ENCODE measurements at regions not wholly inside any gene's neighbourhood (a gene's known extent, or its start where the extent isn't known, plus 50 kb on each side); places are given as distances from the start of the nearest gene placed in this dataset.

- Histone ChIP-seq H3K36me3 (ENCODE audit: control insufficient read depth, insufficient read depth, low read length) (no peaks in the 10 kb centered on the region), H3K27ac (ENCODE audit: insufficient read depth, low read length) (no peak overlapping the region), H3K27me3 (ENCODE audit: control insufficient read depth, insufficient read depth, low read length) (no peaks in the 10 kb centered on the region), H3K4me3 (replicated peaks in 1 of 4; ENCODE audit: control extremely low read depth in 1 of 4, insufficient read depth in 1 of 4, low read depth in 3 of 4, low read length in 4 of 4) (no peak overlapping the region), H2AFZ (ENCODE audit: low read length) (no peak overlapping the region), H3K9me3 (ENCODE audit: control insufficient read depth, insufficient read depth, low read depth, low read length) (no peaks in the 10 kb centered on the region), H3K4me1 (ENCODE audit: control insufficient read depth, extremely low read depth, insufficient read depth, low read length) (no peaks in the 10 kb centered on the region), H4K20me1 (ENCODE audit: control insufficient read depth, extremely low read depth, insufficient read depth, low read length) (no peaks in the 10 kb centered on the region), H3K9ac (ENCODE audit: insufficient read depth, low read length) (no peak overlapping the region), H3K79me2 (ENCODE audit: control insufficient read depth, insufficient read depth, low read length) (no peaks in the 10 kb centered on the region), H3K4me2 (ENCODE audit: extremely low read depth, insufficient read depth, low read length) (no peak overlapping the region)
- TF ChIP-seq CTCF (conservative IDR thresholded peaks at IDR 0.05 in 1 of 2, IDR thresholded peaks at IDR 0.05 in 1 of 2; ENCODE audit: low read depth in 1 of 2, low read length in 2 of 2) (no peak), EZH2 (IDR thresholded peaks at IDR 0.05; ENCODE audit: low read length, missing control alignments) (no peak)
- DNase-seq (ENCODE audit: low read depth in 2 of 2) = no peak
These were observed 411.0 kb downstream of the MED10 start for GRCh38 chr5:5967373-5967772.

- H3K36me3 ChIP-seq (ENCODE audit: control insufficient read depth, insufficient read depth, low read length) = no peaks in the 10 kb centered on the region
- no peak for TF ChIP-seq EZH2 (IDR thresholded peaks at IDR 0.05; ENCODE audit: low read length, missing control alignments)
- no peak for TF ChIP-seq CTCF (conservative IDR thresholded peaks at IDR 0.05 in 1 of 2, IDR thresholded peaks at IDR 0.05 in 1 of 2; ENCODE audit: low read depth in 1 of 2, low read length in 2 of 2)
- H3K4me2 ChIP-seq (ENCODE audit: extremely low read depth, insufficient read depth, low read length) = no peak overlapping the region
- no peaks in the 10 kb centered on the region for H4K20me1 ChIP-seq (ENCODE audit: control insufficient read depth, extremely low read depth, insufficient read depth, low read length)
- no peaks in the 10 kb centered on the region for H3K79me2 ChIP-seq (ENCODE audit: control insufficient read depth, insufficient read depth, low read length)
- no peak overlapping the region for H3K4me3 ChIP-seq (replicated peaks in 1 of 4; ENCODE audit: control extremely low read depth in 1 of 4, insufficient read depth in 1 of 4, low read depth in 3 of 4, low read length in 4 of 4)
- H3K9ac ChIP-seq (ENCODE audit: insufficient read depth, low read length) = no peak overlapping the region
- H3K9me3 ChIP-seq (ENCODE audit: control insufficient read depth, insufficient read depth, low read depth, low read length) = no peaks in the 10 kb centered on the region
- no peak overlapping the region for H2AFZ ChIP-seq (ENCODE audit: low read length)
- H3K4me1 ChIP-seq (ENCODE audit: control insufficient read depth, extremely low read depth, insufficient read depth, low read length) = no peaks in the 10 kb centered on the region
- no peak overlapping the region for H3K27ac ChIP-seq (ENCODE audit: insufficient read depth, low read length)
- no peak for DNase-seq (ENCODE audit: low read depth in 2 of 2)
- H3K27me3 ChIP-seq (ENCODE audit: control insufficient read depth, insufficient read depth, low read length) = no peaks in the 10 kb centered on the region
These were observed 413.2 kb downstream of the MED10 start for GRCh38 chr5:5965132-5965531.

- Histone ChIP-seq H3K4me2 (ENCODE audit: extremely low read depth, insufficient read depth, low read length) (no peak overlapping the region), H3K4me1 (ENCODE audit: control insufficient read depth, extremely low read depth, insufficient read depth, low read length) (no peaks in the 10 kb centered on the region), H4K20me1 (ENCODE audit: control insufficient read depth, extremely low read depth, insufficient read depth, low read length) (no peaks in the 10 kb centered on the region)
These were observed 414.0 kb downstream of the MED10 start for GRCh38 chr5:5964347-5964746.

More at GRCh38 chr5:5964347-5964746, 414.0 kb downstream of the MED10 start:
- TF ChIP-seq CTCF (conservative IDR thresholded peaks at IDR 0.05 in 1 of 2, IDR thresholded peaks at IDR 0.05 in 1 of 2; ENCODE audit: low read depth in 1 of 2, low read length in 2 of 2) (no peak), EZH2 (IDR thresholded peaks at IDR 0.05; ENCODE audit: low read length, missing control alignments) (no peak)
- Histone ChIP-seq H3K9me3 (ENCODE audit: control insufficient read depth, insufficient read depth, low read depth, low read length) (no peaks in the 10 kb centered on the region), H3K36me3 (ENCODE audit: control insufficient read depth, insufficient read depth, low read length) (no peaks in the 10 kb centered on the region), H3K27ac (ENCODE audit: insufficient read depth, low read length) (no peak overlapping the region), H3K9ac (ENCODE audit: insufficient read depth, low read length) (no peak overlapping the region), H3K4me3 (replicated peaks in 1 of 4; ENCODE audit: control extremely low read depth in 1 of 4, insufficient read depth in 1 of 4, low read depth in 3 of 4, low read length in 4 of 4) (no peak overlapping the region), H3K27me3 (ENCODE audit: control insufficient read depth, insufficient read depth, low read length) (no peaks in the 10 kb centered on the region), H3K79me2 (ENCODE audit: control insufficient read depth, insufficient read depth, low read length) (no peaks in the 10 kb centered on the region), H2AFZ (ENCODE audit: low read length) (no peak overlapping the region)
- no peak for DNase-seq (ENCODE audit: low read depth in 2 of 2)

Data from fibroblast of lung (primary cell).